AG04450 (cell line): ENCODE measurements at regions not wholly inside any gene's neighbourhood (a gene's known extent, or its start where the extent isn't known, plus 50 kb on each side); places are given as distances from the start of the nearest gene placed in this dataset.
"Not testable (repeated sequence)": the region's sequence is repeated elsewhere in the genome, so short reads cannot be mapped to it uniquely, and the experiment has no call there.

Experiments used
- CTCF ChIA-PET: fragments of 300-600, 350-600 bp; formaldehyde crosslinking; extraction: SDS; loops from one replicate; lab custom pipeline; 2022; ENCODE audit warnings: antibody characterized with exemption, inconsistent platforms; lab: Charles Lee
- POLR2A ChIA-PET: fragments of 350-600 bp; formaldehyde crosslinking; extraction: SDS; loops from one replicate; lab custom pipeline; 2021; ENCODE audit warnings: antibody characterized with exemption, inconsistent platforms; lab: Yijun Ruan, JAX
- DNase-seq: peaks from one replicate; pipeline ENCODE4 v3.0.0-alpha.2; 2011; ENCODE audit warnings: low read depth, low spot score
- H3K27ac ChIP-seq: one replicate; pipeline ENCODE4 v1.5.1; 2012; ENCODE audit warnings: low read depth, low read length, control low read depth
- H3K27me3 ChIP-seq: one replicate; pipeline ENCODE4 v1.6.0; 2012; ENCODE audit warnings: low read length; ENCODE audit not compliant: control insufficient read depth, insufficient read depth
- H3K4me3 ChIP-seq: 2 replicates; pipeline ENCODE4 v1.5.1; 2011; ENCODE audit warnings: mild to moderate bottlenecking, low read depth, low read length, control low read depth
- H3K9me3 ChIP-seq: 2 replicates; pipeline ENCODE4 v1.5.1; 2012; ENCODE audit warnings: low read length; ENCODE audit not compliant: control insufficient read depth, insufficient read depth
- CTCF ChIP-seq: IDR thresholded peaks from 2 replicates; pipeline ENCODE4 v1.5.1; 2011; ENCODE audit warnings: low read depth, low read length, control low read depth, inconsistent platforms

GRCh38 chr6:115524821-115525220 lies 535.9 kb downstream of the FRK start:
- POLR2A ChIA-PET, result no interaction called here

GRCh38 chr6:115521747-115522146 lies 538.9 kb downstream of the FRK start:
- H3K27me3 ChIP-seq, DNase-seq, POLR2A ChIA-PET, CTCF ChIA-PET, H3K27ac ChIP-seq, H3K9me3 ChIP-seq, H3K4me3 ChIP-seq: not testable (repeated sequence)

More at GRCh38 chr6:115524821-115525220, 535.9 kb downstream of the FRK start:
- Histone ChIP-seq H3K9me3 (no peaks in the 10 kb centered on the region), H3K27me3 (no peaks in the 10 kb centered on the region), H3K4me3 (no peak overlapping the region), H3K27ac (no peak overlapping the region)
- CTCF ChIA-PET, result no interaction called here
- TF ChIP-seq CTCF, result no peak
- no peak for DNase-seq

GRCh38 chr6:115514656-115515055 lies 546.0 kb downstream of the FRK start:
- CTCF ChIA-PET, result no interaction called here
- no peaks in the 10 kb centered on the region for H3K9me3 ChIP-seq
- POLR2A ChIA-PET, result no interaction called here
- H3K4me3 ChIP-seq, result no peak overlapping the region
- H3K27ac ChIP-seq, result no peak overlapping the region
- no peak for DNase-seq
- no peak for TF ChIP-seq CTCF
- H3K27me3 ChIP-seq, result no peaks in the 10 kb centered on the region

- TF ChIP-seq CTCF, result no peak
- ChIA-PET CTCF (no interaction called here), POLR2A (no interaction called here)
- Histone ChIP-seq H3K9me3 (no peaks in the 10 kb centered on the region), H3K27me3 (no peaks in the 10 kb centered on the region), H3K27ac (no peak overlapping the region), H3K4me3 (no peak overlapping the region)
- DNase-seq, result no peak
These were observed 547.8 kb downstream of the FRK start for GRCh38 chr6:115512923-115513322.

- ChIA-PET CTCF (no interaction called here), POLR2A (no interaction called here)
- H3K9me3 ChIP-seq, result no peaks in the 10 kb centered on the region
- H3K27ac ChIP-seq, result no peak overlapping the region
- DNase-seq, result no peak
- H3K4me3 ChIP-seq, result no peak overlapping the region
- H3K27me3 ChIP-seq, result no peaks in the 10 kb centered on the region
- no peak for TF ChIP-seq CTCF
These were observed 548.9 kb downstream of the FRK start for GRCh38 chr6:115511771-115512170.

- H3K27ac ChIP-seq, DNase-seq, POLR2A ChIA-PET, H3K27me3 ChIP-seq, H3K9me3 ChIP-seq, H3K4me3 ChIP-seq, CTCF ChIA-PET: not testable (repeated sequence)
These were observed 558.3 kb downstream of the FRK start for GRCh38 chr6:115502432-115502831.
